Right lobe of liver (tissue), 4 donors: ENCODE measurements at regions not wholly inside any gene's neighbourhood (a gene's known extent, or its start where the extent isn't known, plus 50 kb on each side); places are given as distances from the start of the nearest gene placed in this dataset.

Experiments
- POLR2A ChIP-seq: fragments of 450-650 bp; IDR thresholded peaks from one replicate; pipeline ENCODE4 v1.6.1; 2017; ENCODE audit warnings: antibody characterized with exemption, mild to moderate bottlenecking
- TF ChIP-seq, protein P1 (sequence below), 4 donors: fragments of 200-600 bp in 3 of 4; fragments of 450-650 bp in 1 of 4; IDR thresholded peaks; one replicate each; pipeline versions ENCODE4 v1.5.1 to v1.8.0; 2016 to 2022; ENCODE audit warnings: antibody characterized with exemption in 4 of 4, mild to moderate bottlenecking in 2 of 4
- donor health status: DM: no; HTN: no; CAD: no.
- donor health status: DM: no; HTN: no; CAD: no.
- donor health status: DM: no; HTN: yes; CAD: no.

DNA sequence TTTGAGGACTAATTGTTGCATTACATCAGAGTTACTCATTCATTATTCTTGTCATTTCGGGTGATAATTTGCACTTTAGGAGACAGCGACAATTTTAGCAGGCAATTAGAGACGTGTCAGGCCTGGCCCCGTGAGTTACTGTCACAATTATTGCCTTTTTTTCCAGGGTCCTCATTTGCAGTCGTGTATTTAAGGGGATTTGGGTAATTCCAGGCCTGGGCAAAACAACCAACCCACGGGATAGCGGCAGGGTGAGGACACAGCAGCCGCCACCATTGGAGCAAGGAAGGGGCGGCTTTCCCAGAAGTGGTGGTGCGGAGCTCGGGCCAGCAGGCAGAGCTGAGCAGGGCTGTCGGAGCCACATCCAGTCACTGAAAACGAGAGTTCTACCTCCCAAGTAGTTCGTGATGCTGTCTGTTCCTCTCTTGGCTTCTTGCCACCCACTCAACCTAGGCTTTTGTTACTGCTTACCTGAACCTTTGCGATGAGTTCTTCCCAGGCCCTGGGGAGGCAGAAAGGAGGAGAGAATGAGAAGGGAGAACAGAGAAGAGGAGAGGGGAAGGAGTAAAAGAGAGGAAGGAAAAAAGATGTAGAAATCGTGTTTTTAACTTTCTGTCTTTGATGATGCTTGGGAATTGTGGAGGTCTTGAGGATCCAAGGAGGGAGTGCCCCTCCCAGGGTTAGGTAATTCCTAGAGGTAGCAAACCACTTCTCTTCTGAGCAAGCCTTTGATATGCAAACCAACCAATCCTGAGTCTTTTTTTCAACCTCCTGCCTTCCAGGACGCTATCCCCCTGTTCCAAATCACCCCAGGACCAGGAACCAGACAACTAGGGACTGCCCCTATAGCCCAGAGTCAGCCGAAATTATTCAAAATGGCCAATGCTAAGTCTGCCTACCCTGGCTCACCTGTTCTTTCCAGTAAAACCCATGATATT is 236.1 kb downstream of the MIAT start:
- TF ChIP-seq, protein P1, sequence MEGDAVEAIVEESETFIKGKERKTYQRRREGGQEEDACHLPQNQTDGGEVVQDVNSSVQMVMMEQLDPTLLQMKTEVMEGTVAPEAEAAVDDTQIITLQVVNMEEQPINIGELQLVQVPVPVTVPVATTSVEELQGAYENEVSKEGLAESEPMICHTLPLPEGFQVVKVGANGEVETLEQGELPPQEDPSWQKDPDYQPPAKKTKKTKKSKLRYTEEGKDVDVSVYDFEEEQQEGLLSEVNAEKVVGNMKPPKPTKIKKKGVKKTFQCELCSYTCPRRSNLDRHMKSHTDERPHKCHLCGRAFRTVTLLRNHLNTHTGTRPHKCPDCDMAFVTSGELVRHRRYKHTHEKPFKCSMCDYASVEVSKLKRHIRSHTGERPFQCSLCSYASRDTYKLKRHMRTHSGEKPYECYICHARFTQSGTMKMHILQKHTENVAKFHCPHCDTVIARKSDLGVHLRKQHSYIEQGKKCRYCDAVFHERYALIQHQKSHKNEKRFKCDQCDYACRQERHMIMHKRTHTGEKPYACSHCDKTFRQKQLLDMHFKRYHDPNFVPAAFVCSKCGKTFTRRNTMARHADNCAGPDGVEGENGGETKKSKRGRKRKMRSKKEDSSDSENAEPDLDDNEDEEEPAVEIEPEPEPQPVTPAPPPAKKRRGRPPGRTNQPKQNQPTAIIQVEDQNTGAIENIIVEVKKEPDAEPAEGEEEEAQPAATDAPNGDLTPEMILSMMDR (IDR thresholded peaks at IDR 0.05), result no peak
- TF ChIP-seq POLR2A, result no peak
